A673 (cell line): ENCODE measurements at regions not wholly inside any gene's neighbourhood (a gene's known extent, or its start where the extent isn't known, plus 50 kb on each side); places are given as distances from the start of the nearest gene placed in this dataset.

ENCODE experiments used
- EZH2 ChIP-seq: fragments of 200-600 bp; sonication (generic); IDR thresholded peaks from 2 replicates; pipeline ENCODE4 v1.6.1; 2017; ENCODE audit warnings: borderline replicate concordance, low read depth, mild to moderate bottlenecking, mixed read lengths, antibody characterized with exemption, low read length; ENCODE audit not compliant: poor library complexity, severe bottlenecking
- TF ChIP-seq, protein P1 (sequence below): fragments of 300-800, 200-600 bp; sonication (generic); conservative IDR thresholded peaks from 2 replicates; pipeline ENCODE4 v1.5.1; 2017; ENCODE audit warnings: low read depth, mild to moderate bottlenecking, antibody characterized with exemption, low read length, moderate library complexity, mixed read lengths

DNA sequence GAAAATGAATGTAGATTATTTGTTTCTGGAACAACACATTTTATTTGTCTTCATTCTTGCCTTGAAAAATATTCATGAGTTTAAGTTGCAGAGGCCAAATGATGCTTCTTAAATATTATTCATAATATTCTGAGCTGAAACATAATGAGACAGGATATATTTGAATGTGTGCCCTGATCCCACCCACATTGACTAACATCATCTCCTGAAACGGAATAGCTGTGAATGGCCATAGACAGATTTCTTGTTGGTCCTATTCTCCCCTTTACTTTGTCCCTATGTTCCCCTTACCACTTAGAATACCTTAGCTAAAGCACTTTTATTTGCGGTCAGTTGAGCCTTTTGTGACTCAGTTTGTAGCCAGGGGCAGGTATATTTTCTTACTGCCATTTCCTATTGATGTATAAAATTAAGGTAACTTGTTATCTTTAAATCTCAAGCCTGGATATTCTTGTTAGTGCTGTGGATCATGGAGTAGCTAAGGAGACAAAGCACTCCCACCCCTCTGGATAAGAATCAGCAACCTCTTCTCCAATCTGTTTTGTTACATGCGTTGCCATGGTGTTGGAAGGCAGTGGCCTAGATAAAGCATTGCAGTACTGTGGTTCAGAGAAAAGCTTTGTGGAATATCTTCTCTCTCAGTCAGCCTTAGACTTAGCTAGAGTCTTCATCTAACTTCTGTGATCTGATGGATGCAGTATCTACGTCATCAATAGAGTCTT lies 478.5 kb upstream of the DEPDC1 start:
- TF ChIP-seq, protein P1, sequence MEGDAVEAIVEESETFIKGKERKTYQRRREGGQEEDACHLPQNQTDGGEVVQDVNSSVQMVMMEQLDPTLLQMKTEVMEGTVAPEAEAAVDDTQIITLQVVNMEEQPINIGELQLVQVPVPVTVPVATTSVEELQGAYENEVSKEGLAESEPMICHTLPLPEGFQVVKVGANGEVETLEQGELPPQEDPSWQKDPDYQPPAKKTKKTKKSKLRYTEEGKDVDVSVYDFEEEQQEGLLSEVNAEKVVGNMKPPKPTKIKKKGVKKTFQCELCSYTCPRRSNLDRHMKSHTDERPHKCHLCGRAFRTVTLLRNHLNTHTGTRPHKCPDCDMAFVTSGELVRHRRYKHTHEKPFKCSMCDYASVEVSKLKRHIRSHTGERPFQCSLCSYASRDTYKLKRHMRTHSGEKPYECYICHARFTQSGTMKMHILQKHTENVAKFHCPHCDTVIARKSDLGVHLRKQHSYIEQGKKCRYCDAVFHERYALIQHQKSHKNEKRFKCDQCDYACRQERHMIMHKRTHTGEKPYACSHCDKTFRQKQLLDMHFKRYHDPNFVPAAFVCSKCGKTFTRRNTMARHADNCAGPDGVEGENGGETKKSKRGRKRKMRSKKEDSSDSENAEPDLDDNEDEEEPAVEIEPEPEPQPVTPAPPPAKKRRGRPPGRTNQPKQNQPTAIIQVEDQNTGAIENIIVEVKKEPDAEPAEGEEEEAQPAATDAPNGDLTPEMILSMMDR, result no peak
- TF ChIP-seq EZH2, result no peak
